ENCODE measurements at regions not wholly inside any gene's neighbourhood (a gene's known extent, or its start where the extent isn't known, plus 50 kb on each side); places are given as distances from the start of the nearest gene placed in this dataset.

DNA sequence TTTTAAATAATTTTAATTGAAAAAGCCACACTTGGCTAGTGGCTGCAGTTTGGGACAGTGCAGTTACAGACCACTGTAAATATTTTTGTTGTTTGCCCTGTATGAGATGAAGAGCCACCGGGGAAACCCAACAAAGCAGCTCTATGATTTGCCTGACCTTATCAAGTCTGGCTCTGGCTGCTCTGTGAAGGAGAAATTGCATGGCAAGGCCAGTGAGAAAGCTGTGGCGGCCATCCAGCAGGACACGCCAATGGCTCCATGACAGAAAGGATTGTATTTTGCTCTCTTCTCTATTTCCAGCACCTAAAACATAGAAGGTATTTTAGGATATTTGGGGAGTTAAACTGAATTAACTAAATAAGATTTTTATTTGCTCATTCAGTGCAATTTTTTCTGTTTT is 330.0 kb upstream of the DYNLRB2 start:
- Mint-ChIP-seq H3K4me1 (ENCODE audit: low read depth) (no peaks in the 10 kb centered on the region), H3K36me3 (ENCODE audit: low read depth) (no peaks in the 10 kb centered on the region), H3K4me3 (no peak overlapping the region), H3K27me3 (no peaks in the 10 kb centered on the region), H3K9me3 (peaks cover 6% of the 10 kb centered on the region), H3K27ac (no peak overlapping the region)
- intact Hi-C loops (cut with micrococcal nuclease), result no loop called here

DNA sequence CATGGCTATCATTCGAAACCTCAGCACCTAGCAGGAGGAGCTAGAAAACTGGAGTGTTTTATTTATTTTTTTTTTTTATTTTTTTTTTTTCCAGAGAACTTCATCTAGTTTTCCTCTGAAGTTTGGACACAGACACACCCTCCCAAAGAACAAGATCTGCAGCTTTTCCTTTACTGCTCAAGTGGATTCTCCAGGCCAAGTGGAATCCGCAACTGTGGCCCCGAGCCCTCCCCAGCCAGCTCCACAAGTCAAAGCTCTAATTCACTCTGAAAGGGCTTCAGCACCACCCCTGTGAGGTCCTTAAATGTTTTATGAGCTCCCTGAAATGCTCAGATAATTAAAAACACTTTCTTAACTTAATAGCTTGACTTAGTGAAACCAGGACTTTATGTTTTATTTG is 332.1 kb upstream of the DYNLRB2 start:
- no peak overlapping the region for H3K27ac Mint-ChIP-seq
- no peaks in the 10 kb centered on the region for H3K9me3 Mint-ChIP-seq
- no peaks in the 10 kb centered on the region for H3K4me1 Mint-ChIP-seq (ENCODE audit: low read depth)
- no peak overlapping the region for H3K4me3 Mint-ChIP-seq
- no peaks in the 10 kb centered on the region for H3K27me3 Mint-ChIP-seq
- intact Hi-C loops (cut with micrococcal nuclease), result no loop called here
- H3K36me3 Mint-ChIP-seq (ENCODE audit: low read depth), result no peaks in the 10 kb centered on the region

DNA sequence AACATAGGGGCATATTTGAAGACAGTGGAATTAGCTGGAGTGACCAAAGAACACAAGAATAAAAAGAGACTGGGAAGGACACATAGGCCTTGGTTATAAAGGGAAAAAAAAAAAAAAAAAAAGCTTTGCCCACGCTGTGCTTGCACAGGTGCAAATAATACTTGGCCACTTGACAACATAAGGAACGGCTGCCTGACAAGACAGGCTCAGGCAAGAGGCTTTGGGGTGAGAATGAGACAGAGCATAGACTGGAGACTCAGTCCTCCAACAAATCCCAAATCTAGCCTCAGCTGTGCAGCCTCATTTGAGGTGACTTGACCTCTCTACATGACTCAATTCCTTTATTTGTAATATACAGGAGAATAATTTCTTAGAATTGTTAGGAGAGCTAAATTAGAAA is 332.8 kb upstream of the DYNLRB2 start:
- intact Hi-C loops (cut with micrococcal nuclease), result no loop called here
- Mint-ChIP-seq H3K4me3 (no peak overlapping the region), H3K36me3 (ENCODE audit: low read depth) (no peaks in the 10 kb centered on the region), H3K9me3 (no peaks in the 10 kb centered on the region), H3K4me1 (ENCODE audit: low read depth) (no peaks in the 10 kb centered on the region), H3K27me3 (no peaks in the 10 kb centered on the region), H3K27ac (no peak overlapping the region)

DNA sequence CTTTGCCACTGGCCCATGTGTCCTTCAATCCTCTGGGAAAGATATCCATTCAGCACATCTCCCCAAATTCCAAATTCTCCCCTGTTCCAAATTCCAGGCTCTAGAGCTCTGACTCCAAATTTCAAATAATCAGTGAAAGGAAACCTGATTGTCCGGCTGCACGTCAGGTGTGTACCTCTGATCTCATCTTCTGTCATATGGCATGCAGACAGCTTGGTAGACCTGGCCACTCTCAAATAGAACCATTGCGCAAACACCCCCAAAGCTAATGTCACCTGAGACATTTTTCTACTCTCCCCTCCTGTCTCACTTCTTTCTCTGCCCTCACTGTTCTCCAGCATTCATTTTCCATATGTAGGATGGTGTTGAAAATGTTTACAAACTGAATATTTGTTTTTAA is 337.0 kb upstream of the DYNLRB2 start:
- H3K27me3 Mint-ChIP-seq, result no peaks in the 10 kb centered on the region
- no peaks in the 10 kb centered on the region for H3K9me3 Mint-ChIP-seq
- no peak overlapping the region for H3K27ac Mint-ChIP-seq
- intact Hi-C loops (cut with micrococcal nuclease), result no loop called here
- no peaks in the 10 kb centered on the region for H3K36me3 Mint-ChIP-seq (ENCODE audit: low read depth)
- no peak overlapping the region for H3K4me3 Mint-ChIP-seq
- no peaks in the 10 kb centered on the region for H3K4me1 Mint-ChIP-seq (ENCODE audit: low read depth)

DNA sequence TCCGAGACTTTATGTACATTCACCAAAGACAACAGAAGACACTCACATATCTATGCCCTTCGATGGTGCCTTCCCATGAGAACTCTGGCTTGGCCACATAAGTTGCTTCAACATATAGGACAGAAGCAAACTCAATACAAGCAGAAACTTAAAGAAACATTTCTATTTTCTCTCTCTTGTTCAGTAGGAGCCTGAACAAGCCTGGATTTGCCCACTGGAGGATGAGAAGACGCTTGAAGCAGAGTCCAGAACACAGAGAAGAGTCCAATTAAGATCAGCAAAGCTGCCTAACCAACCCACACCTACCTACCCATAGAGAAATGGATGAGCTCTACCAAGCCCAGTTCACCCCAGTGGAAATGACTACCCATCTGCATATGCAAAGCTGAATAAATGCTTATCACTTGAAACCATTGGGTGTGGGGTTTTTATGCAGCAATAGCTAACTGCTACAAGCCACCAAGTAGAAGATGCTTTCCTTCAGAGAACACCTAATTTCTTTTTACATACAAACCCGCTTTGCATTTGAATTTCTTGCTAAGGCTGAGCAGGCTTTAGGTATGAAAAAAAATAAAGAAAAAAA is 337.9 kb upstream of the DYNLRB2 start:
- H3K36me3 Mint-ChIP-seq (ENCODE audit: low read depth), result no peaks in the 10 kb centered on the region
- intact Hi-C loops (cut with micrococcal nuclease), result no loop called here
- H3K27ac Mint-ChIP-seq, result no peak overlapping the region
- no peaks in the 10 kb centered on the region for H3K9me3 Mint-ChIP-seq
- no peak overlapping the region for H3K4me3 Mint-ChIP-seq
- no peaks in the 10 kb centered on the region for H3K4me1 Mint-ChIP-seq (ENCODE audit: low read depth)
- no peaks in the 10 kb centered on the region for H3K27me3 Mint-ChIP-seq

DNA sequence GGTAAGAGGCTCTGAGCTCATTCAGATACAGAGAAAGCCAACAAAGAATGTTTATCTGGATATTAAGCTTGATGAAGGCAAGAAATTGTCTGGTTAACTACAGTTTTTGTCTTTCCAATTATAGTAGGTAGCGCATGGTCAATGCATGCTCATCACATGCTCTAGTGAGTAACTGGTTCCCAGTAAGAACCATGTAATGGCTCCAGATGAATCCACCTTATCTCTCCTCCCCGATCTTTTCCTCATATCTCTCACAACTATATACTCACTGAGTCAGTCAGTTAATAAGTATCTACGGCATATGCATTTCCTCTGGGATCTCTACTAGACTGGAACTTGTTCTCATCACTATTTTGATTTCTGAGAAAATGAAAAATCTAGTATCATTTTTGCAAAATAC is 340.7 kb upstream of the DYNLRB2 start:
- intact Hi-C loops (cut with micrococcal nuclease), result no loop called here
- Mint-ChIP-seq H3K36me3 (ENCODE audit: low read depth) (no peaks in the 10 kb centered on the region), H3K27me3 (no peaks in the 10 kb centered on the region), H3K27ac (no peak overlapping the region), H3K9me3 (no peaks in the 10 kb centered on the region), H3K4me1 (ENCODE audit: low read depth) (no peaks in the 10 kb centered on the region), H3K4me3 (no peak overlapping the region)

DNA sequence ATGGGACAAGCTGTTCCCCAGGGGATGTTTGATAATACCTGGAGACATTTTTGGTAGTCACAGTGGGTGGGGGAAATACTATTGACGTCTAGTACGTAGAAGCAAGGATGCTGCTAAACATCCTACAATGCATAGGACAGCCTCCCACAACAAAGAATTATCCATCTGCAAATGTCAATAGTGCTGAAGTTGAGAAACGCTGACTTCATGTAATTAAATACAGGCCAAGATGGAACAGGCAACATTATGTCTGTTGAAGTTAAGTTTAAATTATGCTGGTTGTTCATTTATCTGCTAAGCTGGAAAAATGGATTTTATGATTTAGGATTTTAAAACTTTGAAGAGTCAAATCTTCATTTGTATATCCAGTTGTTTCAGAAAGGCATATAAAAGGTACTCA is 341.2 kb upstream of the DYNLRB2 start:
- no peak overlapping the region for H3K27ac Mint-ChIP-seq
- no peaks in the 10 kb centered on the region for H3K27me3 Mint-ChIP-seq
- H3K4me3 Mint-ChIP-seq, result no peak overlapping the region
- intact Hi-C loops (cut with micrococcal nuclease), result no loop called here
- no peaks in the 10 kb centered on the region for H3K9me3 Mint-ChIP-seq
- H3K4me1 Mint-ChIP-seq (ENCODE audit: low read depth), result no peaks in the 10 kb centered on the region
- no peaks in the 10 kb centered on the region for H3K36me3 Mint-ChIP-seq (ENCODE audit: low read depth)

DNA sequence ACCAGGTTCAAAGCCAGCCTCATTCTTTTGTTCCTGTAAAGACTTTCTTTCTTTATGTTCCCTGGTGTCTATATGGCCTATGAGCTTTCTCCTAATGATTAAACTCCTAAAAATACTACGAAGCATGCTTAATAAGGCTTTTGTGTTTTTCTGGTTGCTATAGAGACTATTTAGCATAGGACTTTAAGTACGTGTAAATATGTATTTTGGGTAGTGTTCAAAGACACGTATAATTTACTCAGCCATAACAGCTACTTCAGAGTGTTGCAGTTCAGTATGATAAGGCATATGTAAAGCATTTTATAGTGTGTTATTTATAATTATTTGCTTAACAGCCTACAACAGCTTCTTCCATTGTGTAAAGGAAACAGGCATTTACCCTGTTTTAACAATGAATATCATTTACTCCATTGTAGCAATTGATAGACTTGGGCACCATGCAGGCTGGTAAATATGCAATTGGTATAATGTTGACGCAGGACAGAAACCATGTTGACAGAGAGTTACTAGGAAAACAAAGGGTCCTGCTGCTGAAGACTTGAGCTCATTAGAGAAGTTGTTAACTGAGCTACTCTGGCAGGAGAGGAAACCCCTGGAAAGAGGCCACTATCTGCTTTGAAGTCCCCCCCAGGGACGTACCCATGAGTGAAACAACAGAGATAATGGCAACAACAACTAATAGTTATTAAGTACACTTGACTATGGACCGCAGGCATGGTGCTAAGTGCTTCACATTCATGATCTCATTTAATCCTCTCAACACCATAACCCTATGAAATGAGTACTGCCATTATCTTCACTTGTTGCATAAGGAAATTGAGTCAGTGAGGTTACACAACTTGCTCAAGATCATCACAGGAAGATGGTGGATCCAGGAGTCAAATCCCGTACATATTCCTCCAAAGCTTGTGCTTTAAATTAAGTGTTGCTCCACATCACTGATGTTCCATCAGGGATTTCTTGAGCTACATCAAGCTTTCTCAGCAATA is 342.2 kb upstream of the DYNLRB2 start:
- Mint-ChIP-seq H3K4me1 (ENCODE audit: low read depth) (no peaks in the 10 kb centered on the region), H3K36me3 (ENCODE audit: low read depth) (no peaks in the 10 kb centered on the region), H3K4me3 (no peak overlapping the region), H3K9me3 (no peaks in the 10 kb centered on the region), H3K27me3 (no peaks in the 10 kb centered on the region), H3K27ac (no peak overlapping the region)
- intact Hi-C loops (cut with micrococcal nuclease), result no loop called here

DNA sequence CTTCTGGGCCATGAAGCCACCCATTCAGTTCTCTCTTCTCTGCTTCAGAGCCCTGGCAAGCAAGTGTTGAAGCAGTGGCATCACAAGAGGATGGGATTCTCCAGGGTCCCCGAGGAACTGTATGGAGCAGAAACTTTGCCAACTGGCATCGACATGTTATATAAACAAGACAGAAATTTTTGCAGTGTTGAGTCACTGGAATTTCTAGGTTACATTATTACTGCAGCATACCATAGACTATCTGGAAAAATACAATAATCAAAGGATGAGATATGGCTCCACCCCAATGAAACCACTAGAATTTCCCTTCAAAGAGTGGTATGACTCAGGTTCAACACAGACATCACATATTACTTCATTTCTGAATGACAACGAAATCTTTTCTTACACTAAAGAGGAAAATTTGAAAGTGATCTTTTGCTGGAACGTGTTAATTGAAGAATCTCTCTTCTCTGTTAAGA is 343.0 kb upstream of the DYNLRB2 start:
- H3K27me3 Mint-ChIP-seq, result no peaks in the 10 kb centered on the region
- H3K27ac Mint-ChIP-seq, result no peak overlapping the region
- H3K36me3 Mint-ChIP-seq (ENCODE audit: low read depth), result no peaks in the 10 kb centered on the region
- no peaks in the 10 kb centered on the region for H3K4me1 Mint-ChIP-seq (ENCODE audit: low read depth)
- intact Hi-C loops (cut with micrococcal nuclease), result no loop called here
- H3K4me3 Mint-ChIP-seq, result no peak overlapping the region
- no peaks in the 10 kb centered on the region for H3K9me3 Mint-ChIP-seq

DNA sequence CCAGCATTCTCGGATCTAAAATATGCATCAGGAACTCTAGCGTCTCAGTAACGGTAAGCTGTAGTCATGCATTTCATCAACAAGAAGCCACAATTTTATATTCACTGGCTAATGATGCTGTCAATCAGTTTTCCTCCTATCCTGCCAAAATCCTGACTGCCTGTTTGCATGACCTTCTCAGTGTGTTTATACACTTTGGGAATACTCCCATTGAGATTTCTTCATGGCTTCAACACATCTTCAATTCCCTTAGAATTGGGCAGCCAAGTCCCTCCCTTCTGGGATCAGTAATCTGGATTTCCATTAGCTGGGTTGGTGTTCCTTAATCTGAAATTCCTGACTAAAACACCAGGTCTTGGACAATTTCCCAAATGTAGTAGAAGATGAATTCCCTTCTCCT is 348.9 kb upstream of the DYNLRB2 start:
- Mint-ChIP-seq H3K9me3 (peaks cover 6% of the 10 kb centered on the region), H3K36me3 (ENCODE audit: low read depth) (no peaks in the 10 kb centered on the region), H3K4me3 (no peak overlapping the region), H3K27me3 (no peaks in the 10 kb centered on the region), H3K4me1 (ENCODE audit: low read depth) (no peaks in the 10 kb centered on the region), H3K27ac (no peak overlapping the region)
- intact Hi-C loops (cut with micrococcal nuclease), result no loop called here

DNA sequence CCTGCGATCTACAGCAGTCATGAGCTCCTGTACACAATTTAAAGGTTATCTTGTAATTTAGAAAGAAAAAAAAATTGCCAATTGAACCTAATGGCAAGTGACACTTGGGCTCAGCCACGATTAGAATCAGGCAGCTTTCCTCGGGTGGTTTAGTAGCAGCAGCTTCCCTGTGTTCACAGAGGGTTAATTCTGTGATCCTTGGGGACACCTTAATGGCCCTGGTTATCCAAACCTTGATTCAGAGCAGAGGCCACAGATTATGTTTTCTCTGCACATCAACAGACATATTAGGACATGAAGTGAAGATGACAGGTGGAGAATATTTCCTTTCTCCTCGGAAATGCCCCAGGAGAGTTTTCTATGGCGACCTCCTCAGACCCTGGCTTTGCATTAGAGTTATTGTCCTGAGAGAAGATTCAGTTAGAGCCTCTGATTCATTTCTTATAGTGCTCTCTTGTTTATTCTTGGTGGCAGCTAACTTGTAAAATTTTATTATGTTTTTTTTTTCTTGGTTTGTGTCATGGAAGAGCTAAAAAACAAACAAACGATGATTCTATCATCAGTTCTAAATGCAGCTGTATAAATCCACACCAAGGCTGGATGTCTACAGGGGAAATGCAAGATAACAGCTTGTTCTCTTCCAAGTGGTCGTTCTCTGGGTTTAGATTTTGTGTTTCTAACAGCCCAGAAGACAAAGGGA is 351.2 kb upstream of the DYNLRB2 start:
- H3K27ac Mint-ChIP-seq, result no peak overlapping the region
- intact Hi-C loops (cut with micrococcal nuclease), result no loop called here

DNA sequence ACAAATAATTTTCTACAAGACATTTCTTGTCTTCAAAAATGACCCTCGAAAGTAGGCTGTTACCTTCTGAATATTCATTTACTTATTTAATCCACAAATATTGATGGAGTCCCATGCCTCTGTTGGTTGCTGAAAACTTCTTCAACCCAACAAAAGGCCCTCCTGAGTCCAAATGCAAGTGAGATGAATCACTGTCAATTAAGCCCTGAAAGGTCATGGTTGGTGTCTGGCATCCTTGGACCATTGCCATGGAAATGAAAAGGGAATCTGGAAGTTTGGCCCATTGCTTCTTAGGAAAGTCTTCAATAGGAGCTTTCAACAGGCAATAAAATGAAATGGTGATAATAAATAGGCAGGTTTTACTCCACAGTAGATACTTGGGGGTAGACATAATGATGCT is 364.7 kb upstream of the DYNLRB2 start:
- no peak overlapping the region for H3K27ac Mint-ChIP-seq
- no peaks in the 10 kb centered on the region for H3K9me3 Mint-ChIP-seq
- H3K4me3 Mint-ChIP-seq, result no peak overlapping the region
- H3K36me3 Mint-ChIP-seq (ENCODE audit: low read depth), result no peaks in the 10 kb centered on the region
- H3K4me1 Mint-ChIP-seq (ENCODE audit: low read depth), result no peaks in the 10 kb centered on the region
- intact Hi-C loops (cut with micrococcal nuclease), result no loop called here
- no peaks in the 10 kb centered on the region for H3K27me3 Mint-ChIP-seq

More for the DNA sequence above, 351.2 kb upstream of the DYNLRB2 start:
- Mint-ChIP-seq H3K36me3 (ENCODE audit: low read depth) (no peaks in the 10 kb centered on the region), H3K4me3 (no peak overlapping the region), H3K4me1 (ENCODE audit: low read depth) (no peaks in the 10 kb centered on the region), H3K9me3 (peaks cover 6% of the 10 kb centered on the region), H3K27me3 (no peaks in the 10 kb centered on the region)

DNA sequence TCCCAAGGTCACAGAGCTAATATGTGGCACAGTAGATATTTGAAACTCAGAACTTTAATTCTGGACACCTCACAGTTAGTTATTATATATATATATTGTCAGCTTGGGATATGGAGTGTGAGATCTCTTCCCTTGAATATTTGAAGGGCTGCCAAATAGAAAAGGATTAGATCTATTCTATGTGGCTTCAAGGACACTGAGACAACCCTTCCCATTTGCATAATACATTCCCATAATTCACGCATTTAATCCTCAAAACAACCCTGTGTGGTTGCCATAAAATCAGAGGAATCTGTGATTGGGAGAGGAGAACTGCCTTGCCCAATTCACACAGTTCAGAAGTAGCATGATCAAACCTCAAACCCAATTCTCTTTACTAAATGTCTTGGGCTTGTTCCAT is 365.8 kb upstream of the DYNLRB2 start:
- H3K4me3 Mint-ChIP-seq, result no peak overlapping the region
- H3K36me3 Mint-ChIP-seq (ENCODE audit: low read depth), result no peaks in the 10 kb centered on the region
- intact Hi-C loops (cut with micrococcal nuclease), result no loop called here
- no peaks in the 10 kb centered on the region for H3K4me1 Mint-ChIP-seq (ENCODE audit: low read depth)
- H3K9me3 Mint-ChIP-seq, result no peaks in the 10 kb centered on the region
- no peaks in the 10 kb centered on the region for H3K27me3 Mint-ChIP-seq
- no peak overlapping the region for H3K27ac Mint-ChIP-seq

DNA sequence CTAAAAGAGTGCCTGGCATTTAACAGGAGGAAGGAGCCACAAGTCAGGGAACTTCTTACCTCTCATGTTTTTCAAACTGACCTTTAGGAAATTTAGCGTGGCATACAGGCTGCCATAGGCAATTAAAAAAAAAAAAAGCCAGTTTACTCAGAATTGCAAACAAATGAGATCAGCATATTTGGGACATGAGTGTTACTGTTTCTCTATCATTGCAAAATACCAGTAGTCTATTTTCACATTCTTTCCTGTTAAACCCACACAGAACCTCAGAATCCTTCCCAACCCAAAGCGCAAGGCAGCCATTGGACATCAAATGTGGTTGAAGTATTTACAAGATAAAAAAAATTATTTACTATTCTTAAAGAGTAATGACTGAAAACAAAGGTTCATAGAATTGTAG is 366.4 kb upstream of the DYNLRB2 start:
- intact Hi-C loops (cut with micrococcal nuclease), result no loop called here
- H3K4me1 Mint-ChIP-seq (ENCODE audit: low read depth), result no peaks in the 10 kb centered on the region

More for the DNA sequence above, 366.4 kb upstream of the DYNLRB2 start:
- Mint-ChIP-seq H3K4me3 (no peak overlapping the region), H3K9me3 (no peaks in the 10 kb centered on the region), H3K27ac (no peak overlapping the region), H3K27me3 (no peaks in the 10 kb centered on the region), H3K36me3 (ENCODE audit: low read depth) (no peaks in the 10 kb centered on the region)

Measured in dendritic cell treated with granulocyte-macrophage colony-stimulating factor and Interleukin-4, amounts not matched to agents 40 ng/mL and 50 ng/mL, for 4 days (primary cell).